ENCODE measurements at regions not wholly inside any gene's neighbourhood (a gene's known extent, or its start where the extent isn't known, plus 50 kb on each side); places are given as distances from the start of the nearest gene placed in this dataset.

DNA sequence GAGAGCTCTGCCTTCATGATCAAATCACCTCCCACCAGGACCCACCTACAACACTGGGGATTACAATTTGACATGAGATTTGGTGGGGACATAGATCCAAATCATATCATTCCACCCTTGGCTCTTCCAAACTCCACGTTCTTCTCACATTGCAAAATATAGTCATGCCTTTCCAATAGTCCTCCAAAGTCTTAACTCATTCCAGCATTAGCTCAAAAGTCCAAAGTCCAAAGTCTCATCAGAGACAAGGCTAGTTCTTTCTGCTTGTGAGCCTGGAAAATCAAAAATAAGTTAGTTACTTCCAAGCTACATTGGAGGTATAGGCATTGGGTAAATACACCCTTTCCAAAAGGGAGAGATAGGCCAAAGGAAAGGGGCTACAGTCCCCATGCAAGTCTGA lies 186.9 kb upstream of the PAPPA start:
- no peaks in the 10 kb centered on the region for H3K9me2 ChIP-seq (replicated peaks; ENCODE audit: insufficient read depth, low read length)
- no peak for DNase-seq
- H4K20me1 ChIP-seq (ENCODE audit: insufficient read depth, low read depth, low read length): no peaks in the 10 kb centered on the region
- no peak overlapping the region for H3K4me2 ChIP-seq (ENCODE audit: low read depth, low read length, poor library complexity, severe bottlenecking)
- H3K27me3 ChIP-seq (ENCODE audit: low read length): no peaks in the 10 kb centered on the region
- no peaks in the 10 kb centered on the region for H3K36me3 ChIP-seq (ENCODE audit: insufficient read depth, low read length)
- H2AFZ ChIP-seq (ENCODE audit: low read length): no peak overlapping the region
- no peak overlapping the region for H3K9ac ChIP-seq (ENCODE audit: low read length)
- H3K4me3 ChIP-seq (ENCODE audit: low read length): no peak overlapping the region
- no peaks in the 10 kb centered on the region for H3K79me2 ChIP-seq (ENCODE audit: low read length)
- H3K27ac ChIP-seq (ENCODE audit: low read length): no peak overlapping the region
- no peaks in the 10 kb centered on the region for H3K4me1 ChIP-seq (ENCODE audit: low read length)
- H3K9me3 ChIP-seq (ENCODE audit: low read length): no peaks in the 10 kb centered on the region

DNA sequence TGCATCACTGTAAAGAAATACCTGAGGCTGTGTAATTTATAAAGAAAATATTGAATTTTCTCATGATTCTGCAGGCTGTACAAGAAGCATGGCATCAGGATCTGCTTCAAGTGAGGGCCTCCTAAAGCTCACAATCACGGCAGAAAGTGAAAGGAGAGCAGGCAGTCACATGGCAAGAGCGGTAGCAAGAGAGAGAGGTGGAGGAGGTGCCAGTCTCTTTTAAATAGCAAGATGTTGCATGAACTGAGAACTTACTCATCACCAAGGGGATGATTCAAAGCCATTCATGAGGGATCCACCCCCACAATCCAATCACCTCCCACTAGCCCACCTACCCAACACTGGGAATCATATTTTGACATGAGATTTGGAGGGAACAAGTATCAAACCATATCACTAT lies 184.5 kb upstream of the PAPPA start:
- Histone ChIP-seq H3K9me2 (replicated peaks; ENCODE audit: insufficient read depth, low read length) (no peaks in the 10 kb centered on the region), H3K9me3 (ENCODE audit: low read length) (no peaks in the 10 kb centered on the region), H4K20me1 (ENCODE audit: insufficient read depth, low read depth, low read length) (no peaks in the 10 kb centered on the region), H3K4me3 (ENCODE audit: low read length) (no peak overlapping the region), H3K9ac (ENCODE audit: low read length) (no peak overlapping the region), H3K36me3 (ENCODE audit: insufficient read depth, low read length) (no peaks in the 10 kb centered on the region), H3K4me1 (ENCODE audit: low read length) (no peaks in the 10 kb centered on the region), H3K4me2 (ENCODE audit: low read depth, low read length, poor library complexity, severe bottlenecking) (no peak overlapping the region), H3K27ac (ENCODE audit: low read length) (no peak overlapping the region), H3K79me2 (ENCODE audit: low read length) (no peaks in the 10 kb centered on the region), H2AFZ (ENCODE audit: low read length) (no peak overlapping the region), H3K27me3 (ENCODE audit: low read length) (no peaks in the 10 kb centered on the region)
- DNase-seq: no peak

GRCh38 chr9:115972362-115972761 lies 181.2 kb upstream of the PAPPA start:
- no peaks in the 10 kb centered on the region for H4K20me1 ChIP-seq (ENCODE audit: insufficient read depth, low read depth, low read length)
- H3K9ac ChIP-seq (ENCODE audit: low read length): no peak overlapping the region
- H3K9me3 ChIP-seq (ENCODE audit: low read length): no peaks in the 10 kb centered on the region
- no peaks in the 10 kb centered on the region for H3K4me1 ChIP-seq (ENCODE audit: low read length)
- no peaks in the 10 kb centered on the region for H3K36me3 ChIP-seq (ENCODE audit: insufficient read depth, low read length)
- no peaks in the 10 kb centered on the region for H3K79me2 ChIP-seq (ENCODE audit: low read length)
- no peak overlapping the region for H3K4me3 ChIP-seq (ENCODE audit: low read length)
- no peak for DNase-seq
- no peaks in the 10 kb centered on the region for H3K27me3 ChIP-seq (ENCODE audit: low read length)
- H2AFZ ChIP-seq (ENCODE audit: low read length): no peak overlapping the region
- H3K4me2 ChIP-seq (ENCODE audit: low read depth, low read length, poor library complexity, severe bottlenecking): no peak overlapping the region
- no peak overlapping the region for H3K27ac ChIP-seq (ENCODE audit: low read length)
- no peaks in the 10 kb centered on the region for H3K9me2 ChIP-seq (replicated peaks; ENCODE audit: insufficient read depth, low read length)

GRCh38 chr9:115972843-115973595 lies 180.6 kb upstream of the PAPPA start:
- Histone ChIP-seq H3K4me1 (ENCODE audit: low read length) (no peaks in the 10 kb centered on the region), H3K9me2 (replicated peaks; ENCODE audit: insufficient read depth, low read length) (no peaks in the 10 kb centered on the region), H4K20me1 (ENCODE audit: insufficient read depth, low read depth, low read length) (no peaks in the 10 kb centered on the region), H3K4me3 (ENCODE audit: low read length) (no peak overlapping the region), H3K79me2 (ENCODE audit: low read length) (no peaks in the 10 kb centered on the region), H3K27me3 (ENCODE audit: low read length) (no peaks in the 10 kb centered on the region), H3K4me2 (ENCODE audit: low read depth, low read length, poor library complexity, severe bottlenecking) (no peak overlapping the region), H3K9me3 (ENCODE audit: low read length) (no peaks in the 10 kb centered on the region), H3K36me3 (ENCODE audit: insufficient read depth, low read length) (no peaks in the 10 kb centered on the region), H2AFZ (ENCODE audit: low read length) (no peak overlapping the region), H3K27ac (ENCODE audit: low read length) (no peak overlapping the region), H3K9ac (ENCODE audit: low read length) (no peak overlapping the region)
- DNase-seq: no peak

- Histone ChIP-seq H3K27me3 (ENCODE audit: low read length) (no peaks in the 10 kb centered on the region), H3K9ac (ENCODE audit: low read length) (no peak overlapping the region), H4K20me1 (ENCODE audit: insufficient read depth, low read depth, low read length) (no peaks in the 10 kb centered on the region), H3K4me2 (ENCODE audit: low read depth, low read length, poor library complexity, severe bottlenecking) (no peak overlapping the region), H3K4me3 (ENCODE audit: low read length) (no peak overlapping the region), H3K9me3 (ENCODE audit: low read length) (no peaks in the 10 kb centered on the region), H3K4me1 (ENCODE audit: low read length) (no peaks in the 10 kb centered on the region), H3K79me2 (ENCODE audit: low read length) (no peaks in the 10 kb centered on the region), H2AFZ (ENCODE audit: low read length) (no peak overlapping the region), H3K36me3 (ENCODE audit: insufficient read depth, low read length) (no peaks in the 10 kb centered on the region), H3K27ac (ENCODE audit: low read length) (no peak overlapping the region), H3K9me2 (replicated peaks; ENCODE audit: insufficient read depth, low read length) (no peaks in the 10 kb centered on the region)
- DNase-seq: no peak
These were observed 176.8 kb upstream of the PAPPA start for GRCh38 chr9:115976781-115977180.

- no peaks in the 10 kb centered on the region for H3K4me1 ChIP-seq (ENCODE audit: low read length)
- H2AFZ ChIP-seq (ENCODE audit: low read length): no peak overlapping the region
- no peak overlapping the region for H3K4me3 ChIP-seq (ENCODE audit: low read length)
- H3K79me2 ChIP-seq (ENCODE audit: low read length): no peaks in the 10 kb centered on the region
- no peaks in the 10 kb centered on the region for H3K36me3 ChIP-seq (ENCODE audit: insufficient read depth, low read length)
- DNase-seq: no peak
- no peaks in the 10 kb centered on the region for H3K9me3 ChIP-seq (ENCODE audit: low read length)
- H3K9ac ChIP-seq (ENCODE audit: low read length): no peak overlapping the region
- no peak overlapping the region for H3K27ac ChIP-seq (ENCODE audit: low read length)
- no peaks in the 10 kb centered on the region for H4K20me1 ChIP-seq (ENCODE audit: insufficient read depth, low read depth, low read length)
- H3K9me2 ChIP-seq (replicated peaks; ENCODE audit: insufficient read depth, low read length): no peaks in the 10 kb centered on the region
- no peak overlapping the region for H3K4me2 ChIP-seq (ENCODE audit: low read depth, low read length, poor library complexity, severe bottlenecking)
- H3K27me3 ChIP-seq (ENCODE audit: low read length): no peaks in the 10 kb centered on the region
These were observed 175.5 kb upstream of the PAPPA start for GRCh38 chr9:115978091-115978490.

DNA sequence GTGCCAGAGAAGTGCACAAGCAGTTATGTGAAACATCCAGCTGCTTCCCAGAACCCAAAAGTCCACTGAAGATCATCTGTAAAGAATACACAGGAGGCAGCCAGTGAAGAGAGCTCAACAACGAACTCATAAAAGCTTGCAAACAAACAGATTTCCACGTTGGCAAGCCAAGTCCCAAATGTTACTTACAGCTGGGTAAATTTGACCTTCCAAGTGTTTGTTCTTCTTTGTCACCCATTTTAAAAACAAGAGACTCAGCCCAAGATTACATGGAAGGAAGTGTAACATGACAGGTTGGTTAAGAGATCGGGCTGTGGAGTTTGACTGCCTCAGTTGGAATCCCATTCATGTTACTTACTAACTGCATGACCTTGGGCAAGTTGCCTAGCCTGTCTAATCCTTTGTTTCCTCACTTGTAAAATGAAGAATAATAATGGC lies 174.9 kb upstream of the PAPPA start:
- Histone ChIP-seq H3K9ac (ENCODE audit: low read length) (no peak overlapping the region), H3K36me3 (ENCODE audit: insufficient read depth, low read length) (no peaks in the 10 kb centered on the region), H3K4me1 (ENCODE audit: low read length) (no peaks in the 10 kb centered on the region), H3K9me3 (ENCODE audit: low read length) (no peaks in the 10 kb centered on the region), H3K27me3 (ENCODE audit: low read length) (no peaks in the 10 kb centered on the region), H2AFZ (ENCODE audit: low read length) (no peak overlapping the region), H4K20me1 (ENCODE audit: insufficient read depth, low read depth, low read length) (no peaks in the 10 kb centered on the region), H3K79me2 (ENCODE audit: low read length) (no peaks in the 10 kb centered on the region), H3K9me2 (replicated peaks; ENCODE audit: insufficient read depth, low read length) (no peaks in the 10 kb centered on the region), H3K4me3 (ENCODE audit: low read length) (no peak overlapping the region), H3K27ac (ENCODE audit: low read length) (no peak overlapping the region), H3K4me2 (ENCODE audit: low read depth, low read length, poor library complexity, severe bottlenecking) (no peak overlapping the region)
- no peak for DNase-seq

DNA sequence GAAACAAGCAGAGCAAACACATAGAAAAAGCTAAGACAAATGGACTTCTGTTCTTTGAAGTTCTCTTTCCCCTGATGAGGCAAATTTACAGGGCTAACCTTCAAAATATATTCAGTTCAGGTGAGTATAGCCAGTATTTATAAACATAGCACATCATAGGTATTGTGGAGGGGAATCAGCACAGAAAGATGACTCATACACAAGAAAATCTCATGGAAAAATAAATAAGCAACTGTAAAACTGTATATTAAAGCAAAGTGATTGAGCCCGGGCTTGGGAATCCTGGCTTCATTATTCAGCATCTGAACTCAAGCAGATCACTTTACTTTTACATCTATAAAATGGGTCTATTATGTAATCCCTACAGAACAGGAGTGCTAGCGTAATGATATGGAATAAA lies 173.5 kb upstream of the PAPPA start:
- Histone ChIP-seq H3K36me3 (ENCODE audit: insufficient read depth, low read length) (no peaks in the 10 kb centered on the region), H3K4me2 (ENCODE audit: low read depth, low read length, poor library complexity, severe bottlenecking) (no peak overlapping the region), H3K9me3 (ENCODE audit: low read length) (no peaks in the 10 kb centered on the region), H4K20me1 (ENCODE audit: insufficient read depth, low read depth, low read length) (no peaks in the 10 kb centered on the region), H3K27ac (ENCODE audit: low read length) (no peak overlapping the region), H3K9me2 (replicated peaks; ENCODE audit: insufficient read depth, low read length) (no peaks in the 10 kb centered on the region), H3K4me1 (ENCODE audit: low read length) (no peaks in the 10 kb centered on the region), H3K27me3 (ENCODE audit: low read length) (no peaks in the 10 kb centered on the region), H2AFZ (ENCODE audit: low read length) (no peak overlapping the region), H3K9ac (ENCODE audit: low read length) (no peak overlapping the region), H3K4me3 (ENCODE audit: low read length) (no peak overlapping the region), H3K79me2 (ENCODE audit: low read length) (no peaks in the 10 kb centered on the region)
- DNase-seq: no peak

Measured in Karpas-422 (cell line).